Right lobe of liver (tissue), 4 donors: ENCODE measurements at regions not wholly inside any gene's neighbourhood (a gene's known extent, or its start where the extent isn't known, plus 50 kb on each side); places are given as distances from the start of the nearest gene placed in this dataset.

Experiments used
- CTCF ChIP-seq, 4 donors: fragments of 200-600 bp in 3 of 4; fragments of 450-650 bp in 1 of 4; IDR thresholded peaks; one replicate each; pipeline versions ENCODE4 v1.5.1 to v1.8.0; 2016 to 2022; ENCODE audit warnings: antibody characterized with exemption in 4 of 4, mild to moderate bottlenecking in 2 of 4
- POLR2A ChIP-seq: fragments of 450-650 bp; IDR thresholded peaks from one replicate; pipeline ENCODE4 v1.6.1; 2017; ENCODE audit warnings: antibody characterized with exemption, mild to moderate bottlenecking
- donor health status: DM: no; HTN: no; CAD: no.
- donor health status: DM: no; HTN: no; CAD: no.
- donor health status: DM: no; HTN: yes; CAD: no.

- TF ChIP-seq CTCF (IDR thresholded peaks at IDR 0.05): peak; percentile 58 to 96 (median 86)
- no peak for TF ChIP-seq POLR2A
Measured at GRCh38 chr20:59495894-59496510, 108.3 kb upstream of the PHACTR3 start.
